Smooth muscle cell (in vitro differentiated cells): ENCODE measurements at regions not wholly inside any gene's neighbourhood (a gene's known extent, or its start where the extent isn't known, plus 50 kb on each side); places are given as distances from the start of the nearest gene placed in this dataset.

Source experiments
- DNase-seq: peaks from one replicate; lab custom pipeline; 2025; ENCODE audit not compliant: unreplicated experiment; lab: John Stamatoyannopoulos, UW
- H2AFZ ChIP-seq: fragments of 200-600 bp; sonication (generic); 2 replicates; pipeline ENCODE4 v1.6.0; 2016; ENCODE audit warnings: antibody characterized with exemption, low read depth, mild to moderate bottlenecking
- H3F3A ChIP-seq: fragments of 200-600 bp; sonication (generic); 2 replicates; pipeline ENCODE4 v1.6.0; 2017; ENCODE audit warnings: antibody characterized with exemption, low read depth
- H3K27ac ChIP-seq: fragments of 200-600 bp; sonication (generic); 2 replicates; pipeline ENCODE4 v1.5.1; 2016; ENCODE audit warnings: low read depth, mild to moderate bottlenecking
- H3K27me3 ChIP-seq: fragments of 200-600 bp; sonication (generic); 2 replicates; pipeline ENCODE4 v1.6.1; 2016; ENCODE audit warnings: low read depth, mild to moderate bottlenecking
- H3K36me3 ChIP-seq: fragments of 200-600 bp; sonication (generic); 2 replicates; pipeline ENCODE4 v1.5.1; 2016; ENCODE audit warnings: low read depth
- H3K4me1 ChIP-seq: fragments of 200-600 bp; sonication (generic); 2 replicates; pipeline ENCODE4 v1.5.1; 2016; ENCODE audit warnings: low read depth
- H3K4me2 ChIP-seq: fragments of 200-600 bp; sonication (generic); 2 replicates; pipeline ENCODE4 v1.6.0; 2016; ENCODE audit warnings: mild to moderate bottlenecking
- H3K4me3 ChIP-seq: fragments of 200-600 bp; sonication (generic); 2 replicates; pipeline ENCODE4 v1.5.1; 2016; ENCODE audit warnings: mild to moderate bottlenecking
- H3K79me2 ChIP-seq: fragments of 200-600 bp; sonication (generic); 2 replicates; pipeline ENCODE4 v1.6.0; 2016; ENCODE audit warnings: low read depth, mild to moderate bottlenecking
- H3K9ac ChIP-seq: fragments of 200-600 bp; sonication (generic); 2 replicates; pipeline ENCODE4 v1.6.0; 2016; ENCODE audit warnings: low read depth
- H3K9me3 ChIP-seq: fragments of 200-600 bp; sonication (generic); replicated peaks from 2 replicates; pipeline ENCODE4 v1.5.1; 2016; ENCODE audit warnings: low read depth
- H4K20me1 ChIP-seq: fragments of 200-600 bp; sonication (generic); 2 replicates; pipeline ENCODE4 v1.6.0; 2016; ENCODE audit warnings: low read depth
- WGBS: methylation state at CpG from one replicate; pipeline ENCODE4 v1.1.7; 2016; ENCODE audit warnings: low lambda C conversion rate; 5-methylcytosine and 5-hydroxymethylcytosine counted together
- TF ChIP-seq, protein P1 (sequence below): fragments of 200-600 bp; sonication (generic); IDR thresholded peaks from 2 replicates; pipeline ENCODE4 v1.5.1; 2017; ENCODE audit warnings: borderline replicate concordance, mild to moderate bottlenecking, antibody characterized with exemption; ENCODE audit not compliant: insufficient read depth, poor library complexity, severe bottlenecking

DNA sequence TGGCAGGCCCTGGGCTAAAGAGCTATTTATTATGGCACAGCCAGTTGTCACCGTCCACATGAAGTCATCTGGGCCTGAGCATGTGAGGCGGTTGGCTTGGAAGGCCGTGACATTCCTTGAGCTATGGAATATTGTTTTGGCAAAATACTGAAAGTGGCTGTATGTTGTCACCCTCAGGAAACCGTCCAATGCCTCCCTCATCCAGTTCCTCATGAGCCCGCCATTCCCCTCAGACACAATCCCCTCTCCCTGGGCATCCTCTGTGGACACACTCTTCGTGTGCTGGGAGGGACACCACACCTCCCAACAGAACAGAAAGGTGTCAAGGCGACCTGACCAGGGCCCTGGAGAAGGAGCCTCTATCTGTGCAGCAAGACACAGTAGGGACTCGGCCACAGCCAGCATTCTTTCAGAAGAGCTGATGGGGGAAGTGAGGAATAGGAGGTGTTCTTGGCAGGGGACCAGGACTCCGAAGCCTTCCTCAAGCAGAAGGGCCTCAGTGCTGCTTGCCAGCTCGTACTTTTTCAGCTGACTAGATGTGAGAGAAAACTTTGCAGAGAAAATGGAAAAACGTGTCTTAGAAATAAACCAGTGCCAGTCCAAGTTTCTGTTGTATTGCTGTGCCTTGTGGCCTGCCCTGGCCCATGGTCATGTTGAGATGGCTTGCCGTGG lies 120.5 kb downstream of the SOD2 start:
- Histone ChIP-seq H3K9me3 (no peaks in the 10 kb centered on the region), H3K27ac (no peak overlapping the region), H3F3A (no peaks in the 10 kb centered on the region), H4K20me1 (no peaks in the 10 kb centered on the region), H3K4me2 (no peak overlapping the region), H3K4me3 (no peak overlapping the region), H2AFZ (no peak overlapping the region), H3K79me2 (no peaks in the 10 kb centered on the region), H3K36me3 (no peaks in the 10 kb centered on the region), H3K4me1 (no peaks in the 10 kb centered on the region), H3K27me3 (no peaks in the 10 kb centered on the region), H3K9ac (no peak overlapping the region)
- WGBS, result 86% methylated on average over 12 of the region's 12 CpGs
- TF ChIP-seq, protein P1, sequence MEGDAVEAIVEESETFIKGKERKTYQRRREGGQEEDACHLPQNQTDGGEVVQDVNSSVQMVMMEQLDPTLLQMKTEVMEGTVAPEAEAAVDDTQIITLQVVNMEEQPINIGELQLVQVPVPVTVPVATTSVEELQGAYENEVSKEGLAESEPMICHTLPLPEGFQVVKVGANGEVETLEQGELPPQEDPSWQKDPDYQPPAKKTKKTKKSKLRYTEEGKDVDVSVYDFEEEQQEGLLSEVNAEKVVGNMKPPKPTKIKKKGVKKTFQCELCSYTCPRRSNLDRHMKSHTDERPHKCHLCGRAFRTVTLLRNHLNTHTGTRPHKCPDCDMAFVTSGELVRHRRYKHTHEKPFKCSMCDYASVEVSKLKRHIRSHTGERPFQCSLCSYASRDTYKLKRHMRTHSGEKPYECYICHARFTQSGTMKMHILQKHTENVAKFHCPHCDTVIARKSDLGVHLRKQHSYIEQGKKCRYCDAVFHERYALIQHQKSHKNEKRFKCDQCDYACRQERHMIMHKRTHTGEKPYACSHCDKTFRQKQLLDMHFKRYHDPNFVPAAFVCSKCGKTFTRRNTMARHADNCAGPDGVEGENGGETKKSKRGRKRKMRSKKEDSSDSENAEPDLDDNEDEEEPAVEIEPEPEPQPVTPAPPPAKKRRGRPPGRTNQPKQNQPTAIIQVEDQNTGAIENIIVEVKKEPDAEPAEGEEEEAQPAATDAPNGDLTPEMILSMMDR, result no peak
- no peak for DNase-seq

DNA sequence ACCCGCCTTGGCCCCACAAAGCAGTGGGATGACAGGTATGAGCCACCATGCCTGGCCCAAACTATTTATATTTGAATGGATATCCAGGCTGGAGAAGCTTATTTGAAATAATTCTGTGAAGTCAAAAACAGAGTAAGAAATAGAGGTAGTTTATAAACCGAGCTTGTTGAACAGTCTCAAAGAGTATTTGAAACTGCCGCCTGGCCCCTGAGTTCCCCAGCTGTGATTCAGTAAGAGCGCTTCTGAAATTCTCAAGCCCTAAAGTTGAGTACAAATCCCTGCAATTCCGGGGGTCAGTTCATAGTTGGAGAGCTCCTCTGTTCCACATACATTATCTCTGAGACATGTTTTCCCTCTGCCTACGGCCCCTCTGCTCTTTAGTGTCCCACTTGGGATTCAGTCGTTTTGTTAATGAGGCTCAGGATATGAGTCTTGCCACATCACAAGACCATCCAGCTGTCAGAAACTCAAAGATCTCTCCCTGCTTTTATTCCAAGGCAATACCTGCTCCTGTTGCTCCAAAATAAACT lies 127.8 kb downstream of the SOD2 start:
- no peak overlapping the region for H3K27ac ChIP-seq
- no peak overlapping the region for H3K9ac ChIP-seq
- H3K4me3 ChIP-seq, result no peak overlapping the region
- H3K4me2 ChIP-seq, result no peak overlapping the region
- H3K79me2 ChIP-seq, result no peaks in the 10 kb centered on the region
- H3K27me3 ChIP-seq, result no peaks in the 10 kb centered on the region
- H3F3A ChIP-seq, result no peaks in the 10 kb centered on the region
- no peak overlapping the region for H2AFZ ChIP-seq
- H4K20me1 ChIP-seq, result no peaks in the 10 kb centered on the region
- H3K9me3 ChIP-seq, result no peaks in the 10 kb centered on the region
- no peaks in the 10 kb centered on the region for H3K36me3 ChIP-seq
- DNase-seq, result no peak
- TF ChIP-seq, protein P1, result no peak
- no peaks in the 10 kb centered on the region for H3K4me1 ChIP-seq
- 63% methylated on average over 7 of the region's 7 CpGs for WGBS

DNA sequence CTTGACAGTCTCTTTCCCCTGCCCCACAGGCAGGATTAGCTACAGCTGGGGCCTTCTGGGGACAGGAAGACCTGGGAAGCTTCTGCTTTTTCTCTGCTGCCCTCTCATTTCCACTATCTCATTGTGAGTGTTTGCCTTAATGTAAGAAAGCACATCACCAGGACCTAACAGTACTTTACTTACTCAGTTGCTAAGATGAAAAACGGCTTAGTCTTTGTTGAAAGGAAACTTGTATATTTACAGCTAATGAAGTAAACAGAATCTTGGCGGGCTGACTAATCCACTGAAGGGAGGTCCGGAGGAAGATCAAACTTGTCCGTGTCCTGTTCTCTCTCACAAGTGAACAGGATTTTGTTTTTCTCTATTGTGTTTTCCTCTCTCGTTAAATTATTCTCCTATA lies 128.6 kb downstream of the SOD2 start:
- no peaks in the 10 kb centered on the region for H4K20me1 ChIP-seq
- H3F3A ChIP-seq, result no peaks in the 10 kb centered on the region
- H3K4me3 ChIP-seq, result no peak overlapping the region
- H2AFZ ChIP-seq, result no peak overlapping the region
- no peaks in the 10 kb centered on the region for H3K36me3 ChIP-seq
- no peaks in the 10 kb centered on the region for H3K27me3 ChIP-seq
- H3K4me1 ChIP-seq, result no peaks in the 10 kb centered on the region
- TF ChIP-seq, protein P1, result no peak
- no peak overlapping the region for H3K4me2 ChIP-seq
- WGBS, result 45% methylated on average over 5 of the region's 5 CpGs
- H3K27ac ChIP-seq, result no peak overlapping the region
- H3K79me2 ChIP-seq, result no peaks in the 10 kb centered on the region
- DNase-seq, result no peak
- no peaks in the 10 kb centered on the region for H3K9me3 ChIP-seq
- no peak overlapping the region for H3K9ac ChIP-seq

DNA sequence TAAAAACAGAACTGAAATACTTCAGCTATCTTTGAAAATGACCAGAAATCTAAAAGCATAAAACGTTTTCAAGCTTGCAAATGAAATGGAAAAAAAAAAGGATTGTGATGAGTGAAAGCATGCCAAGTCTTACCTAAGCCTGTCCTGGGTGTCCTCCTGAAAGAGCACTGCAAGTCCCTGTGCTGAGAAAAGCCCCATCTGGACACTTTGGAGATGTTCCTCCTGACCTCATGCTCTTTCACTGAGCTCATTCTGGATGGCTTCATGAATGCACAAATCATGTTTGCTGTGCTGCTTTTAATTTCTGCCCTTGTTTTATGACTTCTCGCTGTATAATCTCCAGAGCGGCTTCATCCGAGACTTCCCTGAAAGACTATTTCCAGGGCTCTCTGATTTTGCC lies 136.0 kb downstream of the SOD2 start:
- H3K4me2 ChIP-seq, result no peak overlapping the region
- no peaks in the 10 kb centered on the region for H3K4me1 ChIP-seq
- no peaks in the 10 kb centered on the region for H3K79me2 ChIP-seq
- no peak overlapping the region for H3K9ac ChIP-seq
- H3K4me3 ChIP-seq, result no peak overlapping the region
- H3K27ac ChIP-seq, result no peak overlapping the region
- H3F3A ChIP-seq, result no peaks in the 10 kb centered on the region
- TF ChIP-seq, protein P1, result no peak
- no peak for DNase-seq
- H3K9me3 ChIP-seq, result no peaks in the 10 kb centered on the region
- H3K27me3 ChIP-seq, result no peaks in the 10 kb centered on the region
- H2AFZ ChIP-seq, result no peak overlapping the region
- 80% methylated on average over 4 of the region's 4 CpGs for WGBS
- no peaks in the 10 kb centered on the region for H4K20me1 ChIP-seq
- no peaks in the 10 kb centered on the region for H3K36me3 ChIP-seq
